RWPE2 (cell line): ENCODE measurements at regions not wholly inside any gene's neighbourhood (a gene's known extent, or its start where the extent isn't known, plus 50 kb on each side); places are given as distances from the start of the nearest gene placed in this dataset.
"Not testable (repeated sequence)": the region's sequence is repeated elsewhere in the genome, so short reads cannot be mapped to it uniquely, and the experiment has no call there.

Experiments
- ATAC-seq: fragments of 200-7000 bp; cut with Tn5 transposase; 3 replicates; pipeline ENCODE4 v1.9.1; 2021; ENCODE audit warnings: low read depth
- DNase-seq: peaks from one replicate; pipeline ENCODE4 v3.0.0-alpha.2; 2020; ENCODE audit warnings: low spot score
- H3K27ac ChIP-seq: fragments of 450-650 bp; 2 replicates; pipeline ENCODE4 v1.5.1; 2017; ENCODE audit warnings: mild to moderate bottlenecking; ENCODE audit not compliant: poor library complexity, severe bottlenecking
- H3K27me3 ChIP-seq: fragments of 250-450 bp; sonication (Bioruptor Pico); 2 replicates; pipeline ENCODE4 v1.5.1; 2021; ENCODE audit warnings: mild to moderate bottlenecking, moderate library complexity; ENCODE audit not compliant: insufficient read depth, poor library complexity, severe bottlenecking
- H3K36me3 ChIP-seq: fragments of 250-450 bp; sonication (Bioruptor Pico); 2 replicates; pipeline ENCODE4 v1.5.1; 2020; ENCODE audit warnings: low read depth, mild to moderate bottlenecking, moderate library complexity
- H3K4me1 ChIP-seq: fragments of 250-450 bp; sonication (Bioruptor Pico); 2 replicates; pipeline ENCODE4 v1.5.1; 2021; ENCODE audit warnings: mild to moderate bottlenecking, moderate library complexity; ENCODE audit not compliant: insufficient read depth, poor library complexity, severe bottlenecking
- H3K4me3 ChIP-seq: fragments of 250-450 bp; sonication (Bioruptor Pico); 2 replicates; pipeline ENCODE4 v1.5.1; 2021; ENCODE audit warnings: mild to moderate bottlenecking, moderate library complexity; ENCODE audit not compliant: severe bottlenecking
- H3K9me3 ChIP-seq: fragments of 250-450 bp; sonication (Bioruptor Pico); 2 replicates; pipeline ENCODE4 v1.5.1; 2021; ENCODE audit warnings: mild to moderate bottlenecking, moderate library complexity; ENCODE audit not compliant: severe bottlenecking
- TF ChIP-seq, protein P1 (sequence below): fragments of 450-650 bp; IDR thresholded peaks from one replicate; pipeline ENCODE4 v1.5.1; 2017; ENCODE audit warnings: mild to moderate bottlenecking, moderate library complexity; ENCODE audit not compliant: poor library complexity, severe bottlenecking

DNA sequence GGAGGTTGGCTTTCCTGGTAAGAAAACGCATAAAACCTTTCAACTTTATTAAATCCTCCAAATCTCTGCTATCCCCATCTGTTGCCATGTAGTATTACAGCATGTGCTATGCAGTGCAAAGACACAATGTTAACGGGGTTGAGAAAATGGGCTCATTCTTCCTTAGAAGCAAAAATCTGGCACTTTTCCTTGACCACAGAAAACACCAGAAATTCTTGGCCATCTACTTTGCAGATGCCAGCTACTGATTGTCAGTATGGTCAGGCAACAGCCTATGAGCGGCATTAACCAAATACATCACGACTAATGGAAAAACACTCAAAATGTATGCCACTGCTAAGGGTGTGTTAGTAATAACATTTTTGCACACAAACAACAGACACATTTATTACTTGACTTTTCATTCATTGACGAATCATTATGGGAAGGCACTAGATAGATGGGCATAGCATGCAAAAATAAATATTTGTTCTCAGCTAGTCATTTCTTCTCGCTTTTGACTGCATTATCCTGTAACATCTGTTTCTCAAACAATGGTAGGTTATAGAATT is 65.2 kb upstream of the CRIM1 start:
- Histone ChIP-seq H3K36me3 (no peaks in the 10 kb centered on the region), H3K4me1 (no peaks in the 10 kb centered on the region), H3K27me3 (no peaks in the 10 kb centered on the region), H3K4me3 (no peak overlapping the region), H3K27ac (no peak overlapping the region), H3K9me3 (no peaks in the 10 kb centered on the region)
- ATAC-seq (no peak), DNase-seq (no peak)
- TF ChIP-seq, protein P1, sequence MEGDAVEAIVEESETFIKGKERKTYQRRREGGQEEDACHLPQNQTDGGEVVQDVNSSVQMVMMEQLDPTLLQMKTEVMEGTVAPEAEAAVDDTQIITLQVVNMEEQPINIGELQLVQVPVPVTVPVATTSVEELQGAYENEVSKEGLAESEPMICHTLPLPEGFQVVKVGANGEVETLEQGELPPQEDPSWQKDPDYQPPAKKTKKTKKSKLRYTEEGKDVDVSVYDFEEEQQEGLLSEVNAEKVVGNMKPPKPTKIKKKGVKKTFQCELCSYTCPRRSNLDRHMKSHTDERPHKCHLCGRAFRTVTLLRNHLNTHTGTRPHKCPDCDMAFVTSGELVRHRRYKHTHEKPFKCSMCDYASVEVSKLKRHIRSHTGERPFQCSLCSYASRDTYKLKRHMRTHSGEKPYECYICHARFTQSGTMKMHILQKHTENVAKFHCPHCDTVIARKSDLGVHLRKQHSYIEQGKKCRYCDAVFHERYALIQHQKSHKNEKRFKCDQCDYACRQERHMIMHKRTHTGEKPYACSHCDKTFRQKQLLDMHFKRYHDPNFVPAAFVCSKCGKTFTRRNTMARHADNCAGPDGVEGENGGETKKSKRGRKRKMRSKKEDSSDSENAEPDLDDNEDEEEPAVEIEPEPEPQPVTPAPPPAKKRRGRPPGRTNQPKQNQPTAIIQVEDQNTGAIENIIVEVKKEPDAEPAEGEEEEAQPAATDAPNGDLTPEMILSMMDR: no peak

DNA sequence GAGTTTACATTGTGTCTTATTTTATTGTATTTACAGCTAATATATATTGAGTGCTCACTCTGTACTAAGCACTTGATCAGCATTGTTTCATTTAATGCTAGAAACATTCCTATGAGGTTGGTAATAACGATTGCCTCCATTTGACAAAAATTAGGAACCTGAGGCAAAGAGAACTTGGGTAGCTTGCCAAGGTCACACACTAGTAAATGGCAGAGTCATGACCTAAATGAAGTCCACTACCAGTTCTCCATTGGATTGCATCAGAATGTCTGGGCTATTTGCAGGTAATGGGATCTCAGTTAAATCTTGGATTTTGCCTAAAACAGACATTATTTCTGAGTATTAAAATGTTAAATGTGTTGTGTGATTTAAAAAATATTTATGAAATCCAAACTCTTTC is 65.8 kb upstream of the CRIM1 start:
- no peak overlapping the region for H3K4me3 ChIP-seq
- H3K27ac ChIP-seq: no peak overlapping the region

DNA sequence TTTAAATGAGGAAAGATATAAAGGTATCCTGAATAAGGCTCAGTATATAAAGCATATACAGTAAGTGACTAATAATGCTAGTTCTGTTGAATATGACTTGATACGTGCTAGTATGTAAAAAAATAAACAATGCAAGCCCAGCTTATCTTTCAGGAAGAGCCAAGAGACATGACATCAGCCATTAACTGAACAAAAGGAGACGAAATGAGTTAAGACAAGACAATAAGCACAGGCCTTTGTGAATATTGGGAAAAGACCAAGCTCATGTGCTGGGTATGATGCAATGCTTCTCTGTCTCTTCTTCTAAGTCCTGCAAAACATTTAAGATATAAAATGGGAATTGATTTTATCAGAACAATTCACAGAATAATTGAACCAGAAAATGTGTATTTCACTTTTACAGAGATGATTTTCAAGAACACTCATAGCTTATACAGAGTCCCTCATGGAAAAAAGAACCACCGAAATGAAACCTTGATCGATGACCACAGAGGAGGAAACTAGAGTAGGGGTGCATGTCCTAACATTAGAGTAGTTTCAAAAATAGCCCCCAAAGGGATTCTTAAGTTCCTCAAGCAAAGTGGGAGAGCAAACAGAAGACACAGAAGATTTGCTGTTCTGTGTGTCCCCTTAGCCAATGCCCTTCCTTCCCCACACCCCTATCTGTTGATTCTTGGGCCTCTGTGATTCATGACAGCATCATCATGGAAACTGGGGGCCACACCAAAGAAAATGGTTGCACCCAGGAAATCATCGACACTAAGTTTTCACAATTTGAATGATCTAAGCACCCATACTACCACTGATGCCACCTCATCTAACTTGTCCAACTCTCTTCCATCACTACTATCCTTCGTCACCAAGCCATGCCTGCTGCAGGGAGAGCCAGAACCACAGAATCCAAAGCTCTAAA is 68.0 kb upstream of the CRIM1 start:
- TF ChIP-seq, protein P1: no peak
- Histone ChIP-seq H3K9me3 (no peaks in the 10 kb centered on the region), H3K27ac (no peak overlapping the region), H3K4me1 (no peaks in the 10 kb centered on the region), H3K27me3 (no peaks in the 10 kb centered on the region), H3K36me3 (no peaks in the 10 kb centered on the region), H3K4me3 (no peak overlapping the region)
- DNase-seq (no peak), ATAC-seq (peak; percentile 31; the same call in 1 of the 3 replicates)

More for the DNA sequence above, 65.8 kb upstream of the CRIM1 start:
- no peak for DNase-seq
- Histone ChIP-seq H3K27me3 (no peaks in the 10 kb centered on the region), H3K4me1 (no peaks in the 10 kb centered on the region), H3K36me3 (no peaks in the 10 kb centered on the region), H3K9me3 (no peaks in the 10 kb centered on the region)
- ATAC-seq: no peak
- TF ChIP-seq, protein P1: no peak

GRCh38 chr2:36279506-36279905 is 76.1 kb upstream of the CRIM1 start:
- H3K4me3 ChIP-seq, H3K36me3 ChIP-seq, ATAC-seq, H3K27ac ChIP-seq, H3K9me3 ChIP-seq, DNase-seq, H3K4me1 ChIP-seq, H3K27me3 ChIP-seq: not testable (repeated sequence)

GRCh38 chr2:36277881-36278523 is 77.6 kb upstream of the CRIM1 start:
- TF ChIP-seq, protein P1: no peak
- Histone ChIP-seq H3K9me3 (no peaks in the 10 kb centered on the region), H3K27ac (no peak overlapping the region), H3K4me1 (no peaks in the 10 kb centered on the region), H3K36me3 (no peaks in the 10 kb centered on the region), H3K4me3 (no peak overlapping the region), H3K27me3 (no peaks in the 10 kb centered on the region)
- ATAC-seq: no peak
- no peak for DNase-seq
